ENCODE measurements at regions not wholly inside any gene's neighbourhood (a gene's known extent, or its start where the extent isn't known, plus 50 kb on each side); places are given as distances from the start of the nearest gene placed in this dataset.

GRCh38 chr5:105587963-105588662 lies 2025.5 kb upstream of the NUDT12 start:
- Histone ChIP-seq H4K20me1 (ENCODE audit: insufficient read depth, low read length) (no peaks in the 10 kb centered on the region), H3K4me1 (ENCODE audit: low read length) (peaks cover 13% of the 10 kb centered on the region), H3K9me3 (ENCODE audit: insufficient read depth, low read length) (no peaks in the 10 kb centered on the region), H3K4me2 (ENCODE audit: low read length) (peak overlapping the region; percentile 42), H3K27me3 (ENCODE audit: low read depth, low read length) (no peaks in the 10 kb centered on the region), H3K27ac (ENCODE audit: low read length) (peak overlapping the region; percentile 41), H2AFZ (ENCODE audit: low read depth, low read length) (peak overlapping the region; percentile 85; the same call in 1 of the 2 replicates), H3K79me2 (ENCODE audit: low read length) (no peaks in the 10 kb centered on the region), H3K4me3 (ENCODE audit: low read length) (peak overlapping the region; percentile 45), H3K9ac (ENCODE audit: low read length) (no peak overlapping the region), H3K36me3 (replicated peaks; ENCODE audit: low read depth, low read length) (no peaks in the 10 kb centered on the region)
- no peak for TF ChIP-seq EZH2phosphoT487 (IDR thresholded peaks at IDR 0.05; ENCODE audit: low read depth)
- TF ChIP-seq CTCF (IDR thresholded peaks at IDR 0.05; ENCODE audit: low read depth, low read length), result no peak

GRCh38 chr5:105581988-105582690 lies 2019.5 kb upstream of the NUDT12 start:
- no peak for TF ChIP-seq EZH2phosphoT487 (IDR thresholded peaks at IDR 0.05; ENCODE audit: low read depth)
- no peak for TF ChIP-seq CTCF (IDR thresholded peaks at IDR 0.05; ENCODE audit: low read depth, low read length)
- Histone ChIP-seq H2AFZ (ENCODE audit: low read depth, low read length) (peak overlapping the region; percentile 33), H3K4me2 (ENCODE audit: low read length) (peak overlapping the region; percentile 26; the same call in 1 of the 2 replicates), H3K36me3 (replicated peaks; ENCODE audit: low read depth, low read length) (no peaks in the 10 kb centered on the region), H3K4me1 (ENCODE audit: low read length) (peaks cover 9% of the 10 kb centered on the region), H3K79me2 (ENCODE audit: low read length) (no peaks in the 10 kb centered on the region), H3K9ac (ENCODE audit: low read length) (no peak overlapping the region), H3K9me3 (ENCODE audit: insufficient read depth, low read length) (no peaks in the 10 kb centered on the region), H3K4me3 (ENCODE audit: low read length) (no peak overlapping the region), H3K27me3 (ENCODE audit: low read depth, low read length) (no peaks in the 10 kb centered on the region), H4K20me1 (ENCODE audit: insufficient read depth, low read length) (no peaks in the 10 kb centered on the region), H3K27ac (ENCODE audit: low read length) (no peak overlapping the region)

GRCh38 chr5:105573575-105573974 lies 2011.0 kb upstream of the NUDT12 start:
- H3K36me3 ChIP-seq (replicated peaks; ENCODE audit: low read depth, low read length), result no peaks in the 10 kb centered on the region
- no peak for TF ChIP-seq EZH2phosphoT487 (IDR thresholded peaks at IDR 0.05; ENCODE audit: low read depth)
- no peak for TF ChIP-seq CTCF (IDR thresholded peaks at IDR 0.05; ENCODE audit: low read depth, low read length)
- no peaks in the 10 kb centered on the region for H3K9me3 ChIP-seq (ENCODE audit: insufficient read depth, low read length)
- no peak overlapping the region for H3K27ac ChIP-seq (ENCODE audit: low read length)
- peaks cover 4% of the 10 kb centered on the region; the same call in 1 of the 2 replicates for H3K4me1 ChIP-seq (ENCODE audit: low read length)
- H3K79me2 ChIP-seq (ENCODE audit: low read length), result no peaks in the 10 kb centered on the region
- H3K27me3 ChIP-seq (ENCODE audit: low read depth, low read length), result no peaks in the 10 kb centered on the region
- H2AFZ ChIP-seq (ENCODE audit: low read depth, low read length), result no peak overlapping the region
- H3K4me2 ChIP-seq (ENCODE audit: low read length), result no peak overlapping the region
- H3K9ac ChIP-seq (ENCODE audit: low read length), result no peak overlapping the region
- no peaks in the 10 kb centered on the region for H4K20me1 ChIP-seq (ENCODE audit: insufficient read depth, low read length)
- no peak overlapping the region for H3K4me3 ChIP-seq (ENCODE audit: low read length)

- Histone ChIP-seq H3K4me3 (ENCODE audit: low read length) (no peak overlapping the region), H3K27ac (ENCODE audit: low read length) (no peak overlapping the region), H3K27me3 (ENCODE audit: low read depth, low read length) (no peaks in the 10 kb centered on the region), H4K20me1 (ENCODE audit: insufficient read depth, low read length) (no peaks in the 10 kb centered on the region), H2AFZ (ENCODE audit: low read depth, low read length) (no peak overlapping the region), H3K36me3 (replicated peaks; ENCODE audit: low read depth, low read length) (no peaks in the 10 kb centered on the region), H3K4me1 (ENCODE audit: low read length) (peaks cover 6% of the 10 kb centered on the region; the same call in 1 of the 2 replicates), H3K4me2 (ENCODE audit: low read length) (no peak overlapping the region), H3K9ac (ENCODE audit: low read length) (no peak overlapping the region), H3K9me3 (ENCODE audit: insufficient read depth, low read length) (no peaks in the 10 kb centered on the region), H3K79me2 (ENCODE audit: low read length) (no peaks in the 10 kb centered on the region)
- no peak for TF ChIP-seq EZH2phosphoT487 (IDR thresholded peaks at IDR 0.05; ENCODE audit: low read depth)
- no peak for TF ChIP-seq CTCF (IDR thresholded peaks at IDR 0.05; ENCODE audit: low read depth, low read length)
Observed at GRCh38 chr5:105565531-105565930, 2002.9 kb upstream of the NUDT12 start.
